Coronary artery (tissue), 2 donors: ENCODE measurements at regions not wholly inside any gene's neighbourhood (a gene's known extent, or its start where the extent isn't known, plus 50 kb on each side); places are given as distances from the start of the nearest gene placed in this dataset.
"Not testable (repeated sequence)": the region's sequence is repeated elsewhere in the genome, so short reads cannot be mapped to it uniquely, and the experiment has no call there.

Source experiments
- DNase-seq: peaks from one replicate; pipeline ENCODE4 v3.0.0-alpha.2; 2017; ENCODE audit warnings: low spot score
- H3K27ac ChIP-seq, 2 donors: fragments of 200-600 bp; sonication (generic); one replicate each; pipeline ENCODE4 v1.5.1; 2016 to 2019
- H3K4me3 ChIP-seq: fragments of 200-600 bp; sonication (generic); 2 replicates; pipeline ENCODE4 v1.5.1; 2016; ENCODE audit warnings: mild to moderate bottlenecking, moderate library complexity
- CTCF ChIP-seq: fragments of 200-600 bp; sonication (generic); IDR thresholded peaks from one replicate; pipeline ENCODE4 v1.5.1; 2019; ENCODE audit warnings: antibody characterized with exemption

- no peak for TF ChIP-seq CTCF
- no peak for DNase-seq
- H3K4me3 ChIP-seq, result no peak overlapping the region
- H3K27ac ChIP-seq, result no peak overlapping the region
These were observed 236.4 kb downstream of the CAAP1 start for GRCh38 chr9:26656003-26656870.

- DNase-seq, result no peak
- H3K27ac ChIP-seq, result no peak overlapping the region
- no peak overlapping the region for H3K4me3 ChIP-seq
- no peak for TF ChIP-seq CTCF
These were observed 237.4 kb downstream of the CAAP1 start for GRCh38 chr9:26655166-26655565.

GRCh38 chr9:26650325-26650724, 242.3 kb downstream of the CAAP1 start:
- DNase-seq, result no peak
- TF ChIP-seq CTCF, result no peak
- Histone ChIP-seq H3K27ac (no peak overlapping the region), H3K4me3 (no peak overlapping the region)

GRCh38 chr9:26643826-26644225, 248.8 kb downstream of the CAAP1 start:
- no peak for DNase-seq
- no peak for TF ChIP-seq CTCF
- H3K27ac ChIP-seq, result no peak overlapping the region

GRCh38 chr9:26639761-26640160, 252.8 kb downstream of the CAAP1 start:
- no peak overlapping the region for H3K27ac ChIP-seq
- no peak for DNase-seq
- no peak for TF ChIP-seq CTCF
- H3K4me3 ChIP-seq, result no peak overlapping the region

More at GRCh38 chr9:26643826-26644225, 248.8 kb downstream of the CAAP1 start:
- no peak overlapping the region for H3K4me3 ChIP-seq

- TF ChIP-seq CTCF, result no peak
- Histone ChIP-seq H3K27ac (no peak overlapping the region), H3K4me3 (no peak overlapping the region)
- DNase-seq, result no peak
These were observed 255.5 kb downstream of the CAAP1 start for GRCh38 chr9:26637101-26637500.

- not testable (repeated sequence) for DNase-seq, H3K27ac ChIP-seq, H3K4me3 ChIP-seq
- peak; percentile 12 for TF ChIP-seq CTCF
These were observed 278.7 kb downstream of the CAAP1 start for GRCh38 chr9:26613851-26614350.
